ENCODE measurements at regions not wholly inside any gene's neighbourhood (a gene's known extent, or its start where the extent isn't known, plus 50 kb on each side); places are given as distances from the start of the nearest gene placed in this dataset.
"Not testable (repeated sequence)": the region's sequence is repeated elsewhere in the genome, so short reads cannot be mapped to it uniquely, and the experiment has no call there.

DNA sequence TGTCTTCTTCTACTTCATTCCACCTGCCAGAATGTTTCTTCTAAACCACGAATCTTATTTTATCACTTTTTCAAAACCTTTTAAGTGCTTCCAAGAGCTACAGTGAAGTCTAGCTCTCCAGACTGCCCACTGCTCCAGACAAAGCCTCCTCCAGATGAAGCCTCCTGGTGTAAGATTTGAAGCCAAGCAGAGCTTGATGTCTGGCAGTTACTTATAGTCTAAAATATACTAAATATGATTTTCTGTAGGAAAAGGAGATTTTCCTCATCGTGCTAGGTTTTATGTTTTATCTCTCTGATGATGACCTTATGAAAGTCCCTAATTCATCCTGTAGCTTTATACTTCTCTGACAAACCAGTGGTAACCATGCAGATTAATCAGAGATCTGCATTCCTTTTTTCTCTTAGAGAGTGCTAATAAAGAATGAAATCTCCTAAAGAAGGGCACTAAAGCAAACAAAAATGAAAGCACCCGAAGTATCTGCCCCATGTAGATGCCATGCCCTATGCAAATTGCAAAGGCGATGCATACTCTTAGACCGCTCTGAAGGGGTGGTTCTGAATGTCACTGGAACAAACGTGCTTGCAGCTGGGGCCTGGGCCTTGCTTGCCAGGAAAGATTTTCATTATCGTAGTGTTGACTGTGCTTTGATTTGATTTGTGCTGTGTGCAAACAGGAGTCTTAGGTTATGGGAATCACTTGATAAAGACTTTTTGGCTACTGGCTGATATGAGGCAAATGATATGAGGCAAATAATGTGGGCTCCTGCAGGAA is 314.2 kb downstream of the PID1 start:
- FAIRE-seq (no peak), DNase-seq (ENCODE audit: low spot score in 2 of 2) (no peak)

- FAIRE-seq (no peak), DNase-seq (ENCODE audit: low spot score in 2 of 2) (no peak)
These were observed 321.3 kb downstream of the PID1 start for GRCh38 chr2:228949831-228950230.

GRCh38 chr2:228945710-228946109 is 325.4 kb downstream of the PID1 start:
- DNase-seq (ENCODE audit: low spot score in 2 of 2), result no peak
- no peak for FAIRE-seq

DNA sequence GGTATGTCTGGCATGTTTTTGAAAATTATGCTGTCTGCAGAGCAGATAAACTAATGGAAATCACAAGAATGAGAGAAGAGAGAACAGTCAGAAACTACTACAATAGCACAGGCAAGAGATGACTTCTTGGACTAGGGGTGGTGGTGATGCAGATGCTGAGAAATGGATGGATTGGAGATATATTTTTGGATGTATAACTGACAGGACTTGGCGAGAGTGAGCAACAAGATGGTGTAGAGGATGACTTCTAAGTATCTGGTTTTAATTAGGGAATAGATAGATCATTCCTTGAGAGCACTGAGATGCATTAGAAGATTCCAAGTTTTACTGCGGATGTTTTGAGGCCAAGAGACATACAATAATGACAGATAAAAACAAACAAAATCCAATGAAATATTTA is 328.2 kb downstream of the PID1 start:
- FAIRE-seq, result no peak
- DNase-seq (ENCODE audit: low spot score in 2 of 2), result no peak

GRCh38 chr2:228938629-228939028 is 332.5 kb downstream of the PID1 start:
- DNase-seq (ENCODE audit: low spot score in 2 of 2) (no peak), FAIRE-seq (no peak)

GRCh38 chr2:228927028-228928010 is 343.8 kb downstream of the PID1 start:
- FAIRE-seq, result no peak
- DNase-seq (ENCODE audit: low spot score in 2 of 2), result no peak

GRCh38 chr2:228919808-228920207 is 351.3 kb downstream of the PID1 start:
- DNase-seq (ENCODE audit: low spot score in 2 of 2) (no peak), FAIRE-seq (no peak)

DNA sequence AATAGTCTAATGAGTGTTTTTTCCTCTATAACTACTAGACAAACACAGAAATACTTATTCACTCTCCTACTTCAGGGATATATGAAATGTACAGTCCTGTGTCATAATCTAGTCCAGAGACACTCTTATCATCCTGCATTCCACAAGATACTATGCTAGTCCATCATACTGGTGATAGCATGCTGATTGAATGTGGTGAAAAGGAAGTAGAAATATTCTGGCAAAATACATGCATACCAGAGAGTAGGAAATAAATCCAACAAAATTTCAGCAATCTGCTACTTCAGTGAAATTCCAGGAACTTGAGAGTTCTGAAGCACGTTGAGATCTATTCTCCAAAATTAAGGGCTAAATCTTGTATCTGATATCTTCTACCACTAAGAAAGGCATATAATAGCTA is 353.9 kb downstream of the PID1 start:
- DNase-seq (ENCODE audit: low spot score in 2 of 2) (no peak), FAIRE-seq (no peak)

GRCh38 chr2:228916416-228917090 is 354.5 kb downstream of the PID1 start:
- FAIRE-seq (no peak), DNase-seq (ENCODE audit: low spot score in 2 of 2) (no peak)

DNA sequence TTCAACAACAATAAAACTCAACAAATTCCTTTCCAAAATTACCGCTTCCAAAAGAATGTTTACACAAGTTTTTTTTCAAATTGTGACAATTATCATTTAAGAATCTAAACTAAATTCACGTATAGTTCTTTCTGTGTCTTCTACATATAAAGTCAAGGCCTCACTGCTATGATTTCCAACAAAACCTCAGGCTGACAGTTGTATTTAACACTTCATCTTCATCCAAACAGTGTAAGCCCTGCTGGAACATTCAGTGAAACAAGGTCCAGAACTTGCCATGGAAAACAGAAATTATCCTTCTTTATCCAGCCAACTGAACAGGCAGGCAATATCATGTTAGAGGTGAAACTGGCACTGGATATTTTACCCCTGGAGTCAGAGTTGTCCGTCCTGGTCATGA is 357.9 kb downstream of the PID1 start:
- no peak for FAIRE-seq

GRCh38 chr2:228910872-228911271 is 360.2 kb downstream of the PID1 start:
- not testable (repeated sequence) for FAIRE-seq; DNase-seq (ENCODE audit: low spot score in 2 of 2)

More for the DNA sequence above, 357.9 kb downstream of the PID1 start:
- DNase-seq (ENCODE audit: low spot score in 2 of 2), result no peak

- no peak for FAIRE-seq
- no peak for DNase-seq (ENCODE audit: low spot score in 2 of 2)
These were observed 368.9 kb downstream of the PID1 start for GRCh38 chr2:228902176-228902575.

- FAIRE-seq (no peak), DNase-seq (ENCODE audit: low spot score in 2 of 2) (no peak)
These were observed 369.6 kb downstream of the PID1 start for GRCh38 chr2:228901531-228901930.

DNA sequence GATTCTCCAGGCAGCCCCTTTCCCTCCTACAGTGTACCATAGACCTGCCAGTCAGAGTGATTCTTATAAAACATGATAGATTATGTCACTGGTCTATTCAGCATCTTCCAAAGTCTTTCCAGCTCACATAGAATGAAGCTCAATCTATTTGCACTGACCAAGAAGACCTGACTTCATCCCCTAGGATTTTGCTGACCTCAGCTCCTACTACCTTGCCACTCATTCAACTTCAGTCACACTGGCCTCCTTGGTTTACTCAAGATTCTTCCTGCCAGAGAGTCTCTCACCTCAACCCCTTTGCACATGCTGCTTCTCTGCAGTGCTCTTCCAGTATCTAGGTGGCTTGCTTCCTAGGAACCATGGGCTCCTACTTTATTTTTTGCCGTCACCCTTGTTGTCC is 392.9 kb downstream of the PID1 start:
- FAIRE-seq (no peak), DNase-seq (ENCODE audit: low spot score in 2 of 2) (no peak)

DNA sequence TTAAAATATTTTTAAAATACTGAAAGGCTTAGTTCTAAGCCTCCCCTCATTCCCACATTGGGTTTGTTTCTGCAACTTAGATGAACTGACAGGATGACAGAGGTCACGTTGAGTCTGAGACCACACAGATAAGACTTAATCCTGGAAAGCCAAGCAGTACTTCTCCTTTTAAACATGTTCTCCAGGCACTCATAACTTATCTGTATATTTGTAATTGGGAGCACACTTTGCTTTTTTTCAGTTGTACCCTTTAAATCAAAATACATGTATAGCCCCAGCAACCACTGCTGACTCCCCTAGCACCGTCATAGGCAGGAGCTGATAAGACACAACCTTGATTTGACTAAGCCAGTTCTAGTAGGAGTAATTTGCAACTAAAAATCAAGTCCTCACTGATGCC is 394.8 kb downstream of the PID1 start:
- FAIRE-seq, result no peak
- DNase-seq (ENCODE audit: low spot score in 2 of 2), result no peak

DNA sequence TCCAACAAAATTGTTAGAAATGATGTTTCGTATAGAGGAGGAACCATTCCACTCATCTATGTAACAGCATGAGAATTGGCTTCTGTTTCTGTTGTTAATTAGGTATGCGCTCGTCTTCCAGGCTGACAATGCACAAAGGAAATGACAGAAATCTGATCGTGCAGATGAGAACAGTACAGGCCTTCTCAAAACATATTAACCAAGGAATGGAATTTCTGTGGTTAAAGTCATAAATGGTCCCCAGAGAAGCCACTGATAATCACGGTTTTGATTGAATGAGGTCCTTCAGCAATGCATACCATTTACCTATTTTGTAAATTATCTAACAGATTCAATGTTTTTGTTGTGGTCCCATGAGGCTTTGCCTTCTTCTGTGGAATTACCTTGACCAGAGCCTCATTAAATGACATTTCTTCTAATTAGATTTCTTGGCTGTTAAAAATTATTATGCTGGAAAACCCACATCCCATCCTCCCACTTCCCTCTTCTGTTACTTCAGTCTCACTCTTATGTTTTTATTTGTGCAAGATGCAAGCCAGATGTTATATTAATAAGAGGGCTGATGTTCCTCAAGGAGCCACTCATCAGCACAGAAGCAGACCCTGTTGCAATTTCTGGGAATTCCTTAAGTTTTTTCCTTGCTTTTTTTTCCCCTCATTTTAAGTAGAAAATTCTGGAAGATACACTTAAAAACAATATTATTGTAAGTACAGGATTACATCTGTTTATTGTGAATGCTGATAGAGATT is 395.8 kb downstream of the PID1 start:
- FAIRE-seq (no peak), DNase-seq (ENCODE audit: low spot score in 2 of 2) (no peak)

DNA sequence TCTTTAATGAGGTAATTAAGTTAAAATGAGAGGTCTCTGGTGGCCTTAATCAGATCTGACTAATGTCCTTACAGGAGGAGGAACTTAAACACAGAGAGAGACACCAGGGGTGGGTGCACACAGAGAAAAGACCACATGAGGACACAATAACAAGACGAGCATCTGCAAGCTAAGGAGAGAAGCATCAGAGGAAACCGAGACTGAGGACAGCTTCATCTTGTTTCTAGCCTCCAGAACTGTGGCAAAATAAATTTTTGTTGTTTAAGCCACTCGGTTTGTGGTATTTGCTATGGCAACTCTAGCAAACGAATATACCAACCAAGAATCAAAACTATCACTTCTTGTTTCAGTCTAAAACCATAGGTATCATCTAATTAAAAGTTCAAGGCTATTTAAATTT is 400.1 kb downstream of the PID1 start:
- no peak for FAIRE-seq
- DNase-seq (ENCODE audit: low spot score in 2 of 2), result no peak

DNA sequence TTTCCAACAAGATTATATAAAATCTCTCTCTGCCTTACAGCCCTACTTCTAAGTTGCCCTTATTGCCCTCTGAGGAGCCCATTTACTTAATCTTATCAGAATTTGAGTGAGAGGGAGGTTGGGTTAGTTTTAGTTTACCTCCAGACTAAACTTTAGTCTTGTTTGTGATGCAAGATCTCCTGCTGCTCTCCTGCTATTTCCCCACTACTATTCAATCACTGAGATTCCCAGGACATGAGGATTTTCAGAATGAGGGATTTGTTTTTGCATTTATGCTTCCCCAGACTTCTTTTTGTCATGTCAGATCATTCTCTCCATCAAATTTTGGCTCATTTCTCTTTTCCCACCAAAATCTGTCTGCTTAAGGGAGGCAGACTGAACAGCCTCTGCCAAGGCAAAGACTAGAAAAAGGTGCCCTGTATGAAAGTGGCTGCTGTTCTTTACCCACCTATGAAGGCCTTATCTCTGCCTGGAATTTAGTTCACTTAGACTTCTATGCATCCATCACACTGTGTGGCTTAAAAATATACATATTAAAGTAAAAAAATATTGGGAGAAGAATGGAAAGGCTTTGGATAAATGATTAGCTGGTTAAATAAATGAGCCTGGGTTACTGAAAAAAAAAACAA is 401.3 kb downstream of the PID1 start:
- no peak for FAIRE-seq

DNA sequence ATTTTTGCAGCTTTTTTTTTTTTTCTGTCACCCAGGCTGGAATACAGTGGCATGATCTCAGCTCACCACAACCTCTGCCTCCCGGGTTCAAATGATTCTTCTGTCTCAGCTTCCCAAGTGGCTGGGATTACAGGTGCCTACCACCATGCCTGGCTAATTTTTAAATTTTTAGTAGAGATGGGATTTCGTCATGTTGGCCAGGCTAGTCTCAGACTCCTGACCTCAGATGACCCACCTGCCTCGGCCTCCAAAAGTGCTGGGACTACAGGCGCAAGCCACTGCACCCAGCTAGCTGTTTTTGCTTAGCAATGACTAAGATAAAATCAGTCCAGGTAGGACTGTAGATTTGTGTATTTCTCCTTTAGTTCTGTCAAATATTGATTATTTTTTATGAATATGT is 403.7 kb downstream of the PID1 start:
- no peak for DNase-seq (ENCODE audit: low spot score in 2 of 2)
- FAIRE-seq, result no peak

More for the DNA sequence above, 401.3 kb downstream of the PID1 start:
- no peak for DNase-seq (ENCODE audit: low spot score in 2 of 2)

GRCh38 chr2:228866781-228867180 is 404.3 kb downstream of the PID1 start:
- DNase-seq (ENCODE audit: low spot score in 2 of 2) (no peak), FAIRE-seq (no peak)

All from frontal cortex (tissue), 3 donors.